Ovary (tissue), 3 donors: ENCODE measurements at regions not wholly inside any gene's neighbourhood (a gene's known extent, or its start where the extent isn't known, plus 50 kb on each side); places are given as distances from the start of the nearest gene placed in this dataset.

ENCODE experiments used
- POLR2A ChIP-seq: fragments of 450-650 bp; IDR thresholded peaks from one replicate; pipeline ENCODE4 v1.6.1; 2017; ENCODE audit warnings: antibody characterized with exemption, mild to moderate bottlenecking, moderate library complexity
- TF ChIP-seq, protein P1 (sequence below), 3 donors: fragments of 450-650 bp in 2 of 3; fragments of 200-600 bp in 1 of 3; IDR thresholded peaks; one replicate each; pipeline versions ENCODE4 v1.5.1 to v1.8.0; 2016 to 2022; ENCODE audit warnings: antibody characterized with exemption in 3 of 3, mild to moderate bottlenecking in 1 of 3
- donor health status: DM: no; HTN: no; CAD: no.

DNA sequence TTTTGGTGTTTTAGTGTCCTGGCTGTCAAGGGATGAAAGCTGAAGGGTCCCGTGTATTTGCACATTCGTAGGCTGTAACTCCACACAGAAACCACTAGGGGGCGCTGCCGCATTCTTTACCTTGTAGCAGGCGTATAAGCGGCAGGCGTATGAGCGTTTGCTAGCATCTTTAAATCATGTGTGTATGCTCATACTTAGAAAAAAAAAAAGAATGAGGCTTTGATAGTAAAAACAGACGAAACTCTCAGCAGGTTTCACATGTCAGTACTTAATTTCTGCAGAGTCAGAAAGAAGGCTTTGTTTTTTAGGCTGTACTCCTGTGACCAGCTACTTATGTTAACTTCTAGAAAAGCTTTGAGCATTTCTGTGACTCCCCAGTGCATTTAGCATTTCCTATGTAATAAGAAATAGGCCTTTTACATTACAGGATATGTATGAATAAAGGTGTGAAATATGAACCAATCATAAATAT is 218.8 kb upstream of the ADAMTSL1 start:
- TF ChIP-seq POLR2A = no peak
- TF ChIP-seq, protein P1, sequence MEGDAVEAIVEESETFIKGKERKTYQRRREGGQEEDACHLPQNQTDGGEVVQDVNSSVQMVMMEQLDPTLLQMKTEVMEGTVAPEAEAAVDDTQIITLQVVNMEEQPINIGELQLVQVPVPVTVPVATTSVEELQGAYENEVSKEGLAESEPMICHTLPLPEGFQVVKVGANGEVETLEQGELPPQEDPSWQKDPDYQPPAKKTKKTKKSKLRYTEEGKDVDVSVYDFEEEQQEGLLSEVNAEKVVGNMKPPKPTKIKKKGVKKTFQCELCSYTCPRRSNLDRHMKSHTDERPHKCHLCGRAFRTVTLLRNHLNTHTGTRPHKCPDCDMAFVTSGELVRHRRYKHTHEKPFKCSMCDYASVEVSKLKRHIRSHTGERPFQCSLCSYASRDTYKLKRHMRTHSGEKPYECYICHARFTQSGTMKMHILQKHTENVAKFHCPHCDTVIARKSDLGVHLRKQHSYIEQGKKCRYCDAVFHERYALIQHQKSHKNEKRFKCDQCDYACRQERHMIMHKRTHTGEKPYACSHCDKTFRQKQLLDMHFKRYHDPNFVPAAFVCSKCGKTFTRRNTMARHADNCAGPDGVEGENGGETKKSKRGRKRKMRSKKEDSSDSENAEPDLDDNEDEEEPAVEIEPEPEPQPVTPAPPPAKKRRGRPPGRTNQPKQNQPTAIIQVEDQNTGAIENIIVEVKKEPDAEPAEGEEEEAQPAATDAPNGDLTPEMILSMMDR (IDR thresholded peaks at IDR 0.05) = peak; percentile 73 to 85 (median 80)
